ENCODE measurements at regions not wholly inside any gene's neighbourhood (a gene's known extent, or its start where the extent isn't known, plus 50 kb on each side); places are given as distances from the start of the nearest gene placed in this dataset.

DNA sequence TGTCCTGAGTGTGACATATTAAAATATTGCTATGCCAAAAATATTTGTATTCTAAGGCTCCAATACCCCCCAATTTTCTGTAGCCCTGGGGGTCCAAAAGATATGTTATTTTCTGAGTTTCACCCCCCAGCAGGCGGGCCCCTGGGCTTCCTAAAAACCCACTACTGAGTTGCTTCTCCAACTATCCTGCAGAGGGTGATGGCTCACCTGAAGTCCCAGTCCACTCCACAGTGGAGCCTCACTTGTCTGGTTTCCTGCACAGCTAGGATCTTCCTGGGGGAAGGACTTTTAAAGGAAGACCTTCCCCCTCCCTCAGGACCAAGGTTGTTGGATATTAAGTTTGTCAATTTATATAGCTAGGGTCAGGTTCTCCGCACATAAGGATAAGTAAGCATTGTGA lies 1181.4 kb downstream of the ROBO2 start:
- no peak overlapping the region for H3K27ac ChIP-seq
- no peak for TF ChIP-seq POLR2A (IDR thresholded peaks at IDR 0.05)
- TF ChIP-seq, protein P1, sequence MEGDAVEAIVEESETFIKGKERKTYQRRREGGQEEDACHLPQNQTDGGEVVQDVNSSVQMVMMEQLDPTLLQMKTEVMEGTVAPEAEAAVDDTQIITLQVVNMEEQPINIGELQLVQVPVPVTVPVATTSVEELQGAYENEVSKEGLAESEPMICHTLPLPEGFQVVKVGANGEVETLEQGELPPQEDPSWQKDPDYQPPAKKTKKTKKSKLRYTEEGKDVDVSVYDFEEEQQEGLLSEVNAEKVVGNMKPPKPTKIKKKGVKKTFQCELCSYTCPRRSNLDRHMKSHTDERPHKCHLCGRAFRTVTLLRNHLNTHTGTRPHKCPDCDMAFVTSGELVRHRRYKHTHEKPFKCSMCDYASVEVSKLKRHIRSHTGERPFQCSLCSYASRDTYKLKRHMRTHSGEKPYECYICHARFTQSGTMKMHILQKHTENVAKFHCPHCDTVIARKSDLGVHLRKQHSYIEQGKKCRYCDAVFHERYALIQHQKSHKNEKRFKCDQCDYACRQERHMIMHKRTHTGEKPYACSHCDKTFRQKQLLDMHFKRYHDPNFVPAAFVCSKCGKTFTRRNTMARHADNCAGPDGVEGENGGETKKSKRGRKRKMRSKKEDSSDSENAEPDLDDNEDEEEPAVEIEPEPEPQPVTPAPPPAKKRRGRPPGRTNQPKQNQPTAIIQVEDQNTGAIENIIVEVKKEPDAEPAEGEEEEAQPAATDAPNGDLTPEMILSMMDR (IDR thresholded peaks at IDR 0.05), result no peak
- no peaks in the 10 kb centered on the region for H3K36me3 ChIP-seq
- H3K4me1 ChIP-seq, result no peaks in the 10 kb centered on the region
- H3K9me3 ChIP-seq, result no peaks in the 10 kb centered on the region
- H3K27me3 ChIP-seq, result no peaks in the 10 kb centered on the region
- no peak overlapping the region for H3K4me3 ChIP-seq
- DNase-seq, result no peak

DNA sequence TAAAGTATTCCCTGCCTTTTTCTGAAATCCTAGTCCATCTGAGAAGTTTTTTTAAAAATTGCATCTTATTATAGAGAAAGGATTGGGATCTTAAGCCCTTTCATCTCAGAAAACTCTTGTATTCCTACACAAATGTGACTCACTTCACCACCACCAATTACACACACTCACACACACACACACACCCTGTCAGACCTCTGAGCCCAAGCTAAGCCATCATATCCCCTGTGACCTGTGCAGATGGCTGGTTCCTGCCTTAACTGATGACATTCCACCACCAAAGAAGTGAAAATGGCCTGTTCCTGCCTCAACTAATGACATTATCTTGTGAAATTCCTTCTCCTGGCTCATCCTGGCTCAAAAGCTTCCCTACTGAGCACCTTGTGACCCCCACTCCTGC lies 1181.9 kb downstream of the ROBO2 start:
- no peak for DNase-seq
- Histone ChIP-seq H3K9me3 (no peaks in the 10 kb centered on the region), H3K4me3 (no peak overlapping the region), H3K27ac (no peak overlapping the region), H3K4me1 (no peaks in the 10 kb centered on the region), H3K36me3 (no peaks in the 10 kb centered on the region), H3K27me3 (no peaks in the 10 kb centered on the region)
- TF ChIP-seq, protein P1 (IDR thresholded peaks at IDR 0.05), result no peak
- no peak for TF ChIP-seq POLR2A (IDR thresholded peaks at IDR 0.05)

GRCh38 chr3:78235841-78236240 lies 1195.9 kb downstream of the ROBO2 start:
- Histone ChIP-seq H3K27ac (no peak overlapping the region), H3K4me1 (no peaks in the 10 kb centered on the region), H3K36me3 (no peaks in the 10 kb centered on the region), H3K27me3 (no peaks in the 10 kb centered on the region), H3K4me3 (no peak overlapping the region), H3K9me3 (peaks cover 0 to 2% (median 0%) of the 10 kb centered on the region in 4 donors)
- no peak for TF ChIP-seq POLR2A (IDR thresholded peaks at IDR 0.05)
- TF ChIP-seq, protein P1 (IDR thresholded peaks at IDR 0.05), result no peak
- DNase-seq, result no peak

- Histone ChIP-seq H3K9me3 (peaks cover 0 to 5% (median 0%) of the 10 kb centered on the region in 4 donors), H3K36me3 (no peaks in the 10 kb centered on the region), H3K27ac (no peak overlapping the region), H3K27me3 (no peaks in the 10 kb centered on the region), H3K4me3 (no peak overlapping the region), H3K4me1 (no peaks in the 10 kb centered on the region)
- DNase-seq, result no peak
- no peak for TF ChIP-seq POLR2A (IDR thresholded peaks at IDR 0.05)
- TF ChIP-seq, protein P1 (IDR thresholded peaks at IDR 0.05), result no peak
Observed at GRCh38 chr3:78238811-78239210, 1198.9 kb downstream of the ROBO2 start.

- H3K27me3 ChIP-seq, result no peaks in the 10 kb centered on the region
- no peak for DNase-seq
- H3K9me3 ChIP-seq, result peaks cover 0 to 5% (median 0%) of the 10 kb centered on the region in 4 donors
- no peak overlapping the region for H3K27ac ChIP-seq
- no peaks in the 10 kb centered on the region for H3K4me1 ChIP-seq
- no peak overlapping the region for H3K4me3 ChIP-seq
- TF ChIP-seq, protein P1 (IDR thresholded peaks at IDR 0.05), result no peak
- TF ChIP-seq POLR2A (IDR thresholded peaks at IDR 0.05), result no peak
- H3K36me3 ChIP-seq, result no peaks in the 10 kb centered on the region
Observed at GRCh38 chr3:78242724-78243123, 1202.8 kb downstream of the ROBO2 start.

DNA sequence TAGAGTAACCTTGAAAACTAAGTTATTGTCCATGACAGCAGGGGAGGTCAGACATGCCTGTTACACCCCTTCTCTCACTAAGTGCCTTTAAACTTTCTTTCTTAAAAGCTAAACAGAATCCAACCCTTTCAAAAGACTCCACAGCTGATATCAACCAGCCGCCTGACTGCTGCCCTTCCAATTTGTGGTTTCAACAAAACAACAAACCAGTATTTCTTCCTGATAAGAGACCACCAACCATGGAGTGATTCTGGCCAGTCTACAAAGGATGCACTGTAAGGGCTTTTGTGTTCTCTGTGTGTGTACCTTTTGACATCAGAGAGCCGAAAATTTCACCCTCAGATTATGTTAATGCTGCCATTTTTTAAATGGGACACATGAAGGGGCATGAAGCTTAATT lies 1204.2 kb downstream of the ROBO2 start:
- no peak overlapping the region for H3K27ac ChIP-seq
- no peak for DNase-seq
- H3K9me3 ChIP-seq, result peaks cover 0 to 5% (median 0%) of the 10 kb centered on the region in 4 donors
- no peaks in the 10 kb centered on the region for H3K36me3 ChIP-seq
- H3K4me1 ChIP-seq, result no peaks in the 10 kb centered on the region
- no peaks in the 10 kb centered on the region for H3K27me3 ChIP-seq
- H3K4me3 ChIP-seq, result no peak overlapping the region
- no peak for TF ChIP-seq POLR2A (IDR thresholded peaks at IDR 0.05)
- TF ChIP-seq, protein P1 (IDR thresholded peaks at IDR 0.05), result no peak

Measured in Peyer's patch (tissue), 4 donors.